ENCODE measurements at regions not wholly inside any gene's neighbourhood (a gene's known extent, or its start where the extent isn't known, plus 50 kb on each side); places are given as distances from the start of the nearest gene placed in this dataset.
"Not testable (repeated sequence)": the region's sequence is repeated elsewhere in the genome, so short reads cannot be mapped to it uniquely, and the experiment has no call there.

DNA sequence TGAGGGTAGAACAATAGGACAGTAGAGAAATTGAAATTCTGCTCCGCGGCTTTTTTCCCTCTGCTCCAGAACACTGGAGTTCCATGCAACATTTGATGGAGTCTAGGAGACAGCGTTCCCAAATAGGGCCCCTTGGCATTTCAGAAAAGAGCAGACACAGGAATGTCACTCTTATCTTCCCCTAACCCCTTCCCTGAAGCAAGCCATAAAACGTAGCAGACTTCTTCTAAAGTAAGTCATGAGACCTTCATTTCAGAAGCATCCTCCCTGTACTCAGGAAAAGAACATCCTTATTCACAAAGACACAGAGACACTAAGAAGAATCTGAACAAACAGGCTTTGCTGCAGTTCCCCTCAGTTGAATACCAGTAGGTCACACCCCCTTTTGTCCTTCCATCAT, 296.1 kb upstream of the SOX9 start:
- no peak for DNase-seq

DNA sequence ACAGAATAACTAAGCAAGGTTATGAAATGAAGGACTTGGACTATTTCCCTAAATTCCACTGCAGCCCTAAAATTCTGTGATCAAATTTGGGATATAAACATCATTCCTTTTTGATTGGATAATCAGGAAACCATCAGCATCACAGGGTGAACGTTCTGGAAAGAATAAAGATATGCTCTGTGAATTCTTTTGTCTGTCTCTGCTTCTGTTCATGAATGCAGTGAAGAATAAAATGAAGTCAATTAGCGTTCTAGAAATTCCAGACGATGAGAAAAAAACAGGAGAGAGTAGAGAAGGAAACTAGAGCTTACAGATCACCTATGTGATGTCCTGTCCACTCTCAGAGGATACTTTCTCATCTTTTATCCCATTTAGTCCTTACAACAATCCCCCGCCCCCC, 295.1 kb upstream of the SOX9 start:
- DNase-seq, result no peak

DNA sequence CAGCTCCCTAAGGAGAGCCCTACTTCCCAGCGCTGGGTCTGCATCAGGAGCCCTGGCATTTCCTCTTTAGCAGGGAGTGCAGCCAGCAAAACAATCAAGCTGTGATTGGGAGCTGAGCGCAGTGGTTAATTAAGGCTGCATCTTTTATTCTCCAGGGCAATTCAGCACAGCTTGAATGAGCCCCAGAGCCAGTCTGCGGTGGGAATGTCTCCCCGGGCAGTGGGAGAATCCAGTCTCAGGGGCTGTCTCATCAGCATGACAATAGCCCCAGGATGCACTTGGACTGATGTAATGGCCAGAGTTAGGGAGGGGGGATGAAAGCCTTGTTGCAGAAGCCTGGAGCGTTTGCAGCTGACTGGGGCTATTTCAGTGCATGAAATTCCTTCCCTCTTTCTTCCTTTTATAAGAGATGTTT, 292.6 kb upstream of the SOX9 start:
- DNase-seq, result no peak

DNA sequence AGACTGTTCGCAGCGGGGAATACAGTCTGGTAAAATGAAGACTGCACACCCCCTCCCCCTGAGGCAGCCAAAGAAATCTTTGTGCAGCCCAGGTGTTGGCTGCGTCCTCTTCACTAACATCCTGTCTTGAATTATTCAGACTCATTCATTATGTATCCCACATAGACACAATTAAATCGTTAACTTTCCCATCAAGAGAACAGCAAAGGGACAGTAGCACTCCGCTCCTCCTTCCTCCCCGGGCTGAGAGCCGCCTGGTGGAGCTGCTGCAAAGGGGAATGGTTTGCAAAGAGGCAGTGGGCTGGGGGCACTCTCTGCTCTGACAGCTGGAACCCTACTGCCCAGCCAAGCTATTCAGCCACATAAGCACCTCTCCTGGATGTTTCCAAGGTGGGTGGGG, 290.0 kb upstream of the SOX9 start:
- DNase-seq, result no peak

DNA sequence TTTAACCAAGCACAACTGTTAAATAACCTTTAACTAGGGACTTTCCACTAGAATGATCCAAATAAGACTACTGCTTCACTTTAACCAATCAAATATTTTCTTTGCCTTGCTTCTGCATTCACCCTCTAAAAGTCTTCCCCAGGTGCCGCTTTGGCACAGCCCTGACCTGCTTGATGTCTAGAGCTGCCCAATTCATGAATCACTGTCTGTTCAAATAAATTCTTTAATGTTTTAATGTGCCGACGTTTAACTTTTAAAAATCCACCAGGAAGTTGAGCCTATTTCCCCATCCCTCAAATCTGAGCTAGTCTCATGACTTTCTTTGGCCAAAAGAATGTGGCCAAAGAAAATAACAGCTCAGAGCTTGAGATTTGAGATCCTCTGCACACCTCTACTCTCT, 277.8 kb upstream of the SOX9 start:
- DNase-seq, result no peak

DNA sequence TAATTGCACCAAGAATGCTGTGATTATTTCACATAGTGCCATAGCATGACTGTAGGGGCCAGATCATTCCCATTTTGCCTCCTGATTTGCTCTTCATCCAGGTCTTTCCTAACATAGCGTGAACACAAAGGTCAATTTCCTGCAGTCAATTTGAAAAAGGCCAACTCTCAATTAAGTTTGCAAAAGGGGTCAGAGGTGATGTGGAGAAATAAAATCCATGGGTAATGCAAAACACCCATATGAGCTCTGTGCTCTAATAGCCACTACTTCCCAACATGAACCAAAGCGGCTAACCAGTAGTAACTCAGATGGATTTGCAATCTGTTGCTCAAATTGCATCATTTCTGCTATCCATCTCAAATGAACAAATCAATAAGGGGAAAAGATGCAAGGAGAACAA, 275.5 kb upstream of the SOX9 start:
- no peak for DNase-seq

DNA sequence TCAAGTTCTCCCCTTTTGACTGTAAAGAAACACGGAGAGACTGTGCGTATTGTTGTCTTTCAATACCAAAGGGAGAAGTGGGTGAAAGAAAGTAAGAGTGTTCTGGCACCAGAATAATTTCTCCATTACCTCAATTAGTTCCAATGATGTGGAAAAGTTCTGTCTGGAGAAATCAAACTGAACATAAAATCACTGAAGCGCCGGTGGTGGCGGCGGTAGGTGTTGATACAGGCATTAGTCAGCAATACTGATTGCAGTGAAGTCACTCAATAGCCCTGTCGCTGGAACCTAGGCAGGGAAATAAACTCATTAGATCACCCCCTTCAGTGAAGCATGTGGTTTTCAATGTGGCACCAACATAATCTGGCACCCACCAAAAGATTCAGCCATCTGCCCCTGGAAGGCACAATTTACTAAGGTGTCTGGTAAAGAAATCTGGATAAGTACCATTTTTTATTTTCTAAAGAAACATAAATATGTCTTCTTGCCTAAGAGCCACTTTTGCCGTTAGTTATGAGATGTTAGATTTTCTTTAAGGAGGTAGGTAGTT, 274.2 kb upstream of the SOX9 start:
- DNase-seq, result no peak

DNA sequence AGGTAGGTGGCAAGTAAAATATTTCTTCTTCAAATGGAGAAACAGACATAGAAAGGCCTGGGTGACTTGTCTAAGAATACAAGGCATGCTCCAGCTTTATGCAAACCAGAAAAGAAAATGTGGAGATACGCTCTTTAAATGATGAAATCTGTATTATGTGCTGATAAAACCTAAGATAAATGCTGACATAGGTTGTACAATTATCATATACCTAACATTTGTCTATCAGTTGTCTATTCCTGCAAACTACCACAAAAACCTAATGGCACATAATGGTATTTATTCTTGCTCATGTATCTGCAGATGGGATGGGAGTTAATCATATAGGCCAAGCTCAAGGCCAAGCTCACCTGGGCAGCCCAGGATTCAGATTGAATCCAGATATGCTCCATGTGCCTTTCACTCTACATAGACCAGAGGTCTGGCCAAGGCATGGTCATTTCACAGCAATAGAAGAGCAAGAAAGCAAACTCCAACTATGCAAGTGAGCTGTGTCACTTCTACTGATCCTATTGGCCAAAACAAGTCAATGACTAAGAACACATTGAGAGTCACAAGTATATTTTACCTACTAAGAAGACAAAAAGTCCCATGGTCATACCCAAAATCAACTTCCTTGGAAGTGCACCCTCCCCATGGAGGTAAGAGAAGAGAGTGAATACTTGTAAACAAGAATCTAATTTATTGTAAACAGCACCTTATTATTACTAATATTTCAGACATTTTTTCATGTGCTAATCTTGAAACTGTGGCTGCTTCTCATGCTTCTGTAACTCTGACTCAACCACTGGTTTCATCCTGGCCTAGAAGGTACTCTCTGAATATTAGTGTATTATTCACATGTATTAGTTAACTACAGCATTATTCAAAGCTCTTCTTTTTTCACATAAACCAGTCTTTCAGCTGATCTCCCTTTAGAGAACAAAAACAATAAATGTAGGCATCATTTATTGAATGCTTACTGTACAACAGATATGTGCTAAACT, 270.7 kb upstream of the SOX9 start:
- no peak for DNase-seq

DNA sequence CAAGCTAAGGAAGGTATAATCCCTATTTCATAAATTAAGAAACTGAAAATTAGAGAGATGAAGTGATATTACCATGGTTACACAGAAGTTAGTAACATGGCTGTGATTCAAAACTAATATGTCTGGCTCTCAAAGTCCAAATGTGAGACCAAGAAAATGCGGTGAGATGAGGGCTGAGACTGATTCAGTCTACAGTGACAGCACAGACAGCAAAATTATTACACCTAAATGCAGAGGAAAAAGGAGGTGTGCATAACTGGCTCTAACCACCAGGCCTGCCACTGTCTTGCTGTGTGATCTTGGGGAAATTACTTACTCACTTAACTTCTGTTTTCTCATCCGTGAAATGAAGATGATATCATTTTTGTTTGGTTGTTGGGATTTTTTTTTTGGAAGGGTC, 270.0 kb upstream of the SOX9 start:
- DNase-seq, result no peak

DNA sequence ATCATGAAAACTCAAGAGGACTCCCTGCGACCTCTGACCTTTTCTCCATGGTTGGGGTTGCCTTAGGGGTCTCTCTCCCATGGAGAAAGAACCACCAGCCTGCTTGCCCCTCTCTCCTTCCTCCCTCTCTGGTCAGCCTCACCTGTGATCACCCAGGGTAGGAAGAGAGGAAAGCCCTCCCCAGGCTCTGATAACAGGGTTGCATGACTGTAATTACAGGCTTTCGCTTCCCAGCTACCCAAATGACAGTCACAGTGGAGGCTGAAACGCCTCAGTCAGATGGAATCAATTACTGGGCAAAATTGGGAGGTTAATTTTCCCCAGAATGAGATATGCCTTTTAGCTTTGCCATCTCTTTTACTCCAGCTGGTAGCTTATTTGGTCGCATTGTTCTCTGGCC, 265.8 kb upstream of the SOX9 start:
- DNase-seq, result no peak

DNA sequence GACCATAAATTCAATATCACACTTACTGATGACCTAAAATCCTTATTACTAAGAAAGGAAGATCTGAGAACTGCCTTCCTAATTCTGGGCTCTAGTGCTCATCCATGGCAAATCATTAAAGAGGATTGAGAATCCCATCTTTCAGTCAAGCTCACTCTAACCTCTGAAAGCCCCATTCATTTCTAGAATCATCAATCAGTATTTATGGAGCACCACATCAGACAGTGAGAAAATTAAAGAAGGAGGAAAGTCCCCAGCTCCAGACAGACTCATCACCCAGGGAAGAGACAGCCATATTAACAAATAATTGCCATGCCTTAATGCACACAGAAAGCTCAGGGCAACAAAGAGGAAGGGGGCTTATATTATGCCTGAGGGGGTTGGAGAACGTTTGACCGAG, 256.1 kb upstream of the SOX9 start:
- no peak for DNase-seq

DNA sequence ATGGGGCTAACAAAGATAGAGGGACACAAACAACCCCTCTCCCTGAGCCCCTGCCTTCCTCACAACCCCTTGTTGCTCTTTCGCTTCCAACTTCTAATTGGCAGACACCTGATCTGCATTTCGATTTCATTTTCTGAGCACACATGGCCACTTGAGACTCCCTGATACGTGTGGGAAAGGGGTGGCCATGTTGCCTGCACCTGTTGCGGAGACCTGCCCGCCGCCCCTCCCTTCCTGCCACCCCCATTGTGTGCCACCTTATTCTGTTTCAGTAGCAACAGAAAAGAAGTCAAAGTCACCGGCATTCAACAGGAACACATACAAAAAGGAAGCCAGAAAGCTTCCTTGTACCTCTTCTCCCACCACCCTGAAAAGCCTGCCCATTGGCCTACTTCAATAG, 254.7 kb upstream of the SOX9 start:
- no peak for DNase-seq

DNA sequence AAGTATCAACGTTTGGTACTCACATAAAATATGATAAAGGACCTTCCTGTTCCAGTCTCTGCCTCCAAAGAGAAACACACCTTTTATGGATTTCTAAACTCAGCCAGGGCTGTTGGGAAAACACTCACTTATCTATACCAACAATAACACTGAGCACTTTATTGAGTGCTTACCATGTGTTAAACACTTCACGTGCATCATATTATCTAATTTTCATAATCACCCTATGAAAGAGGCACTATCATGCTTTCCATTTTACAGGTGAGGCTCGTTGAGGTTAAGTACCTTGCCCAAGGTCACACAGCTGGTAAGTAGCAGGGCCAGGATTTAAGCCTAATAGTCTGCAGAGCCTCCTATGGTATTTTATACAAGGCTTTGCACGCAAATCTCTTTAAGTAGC, 251.5 kb upstream of the SOX9 start:
- DNase-seq, result no peak

DNA sequence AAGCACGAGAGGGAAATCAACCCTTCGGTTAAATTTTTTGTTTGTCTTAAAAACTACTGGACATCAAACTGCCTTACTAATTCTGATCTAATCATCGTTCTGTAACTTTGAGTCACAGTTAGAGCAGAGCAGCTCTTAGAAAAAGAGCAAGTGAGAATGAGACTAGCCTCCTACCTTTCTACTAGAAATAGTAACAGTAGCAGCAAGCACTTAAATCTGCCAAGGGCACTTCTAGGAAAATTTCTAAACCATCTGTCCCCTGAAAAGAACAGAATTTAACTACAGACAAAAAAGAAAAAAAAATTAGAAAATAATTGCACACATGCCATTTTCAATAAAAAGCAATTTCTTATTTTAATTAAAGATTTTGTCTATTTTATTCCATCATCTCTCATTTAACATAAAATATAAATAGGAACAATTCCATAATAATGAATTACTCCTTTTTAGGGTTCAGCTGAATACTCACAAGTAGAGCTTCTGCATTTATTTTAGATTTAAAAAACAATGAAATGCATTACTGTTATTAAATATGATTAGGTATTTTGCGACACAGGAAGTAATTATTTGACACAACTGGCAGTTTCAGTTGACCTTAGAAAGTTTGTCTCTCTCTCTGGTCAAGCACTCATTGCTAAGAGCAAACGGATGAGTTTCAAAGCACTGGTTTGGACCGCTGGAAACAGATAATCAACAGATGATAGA, 250.8 kb upstream of the SOX9 start:
- no peak for DNase-seq

DNA sequence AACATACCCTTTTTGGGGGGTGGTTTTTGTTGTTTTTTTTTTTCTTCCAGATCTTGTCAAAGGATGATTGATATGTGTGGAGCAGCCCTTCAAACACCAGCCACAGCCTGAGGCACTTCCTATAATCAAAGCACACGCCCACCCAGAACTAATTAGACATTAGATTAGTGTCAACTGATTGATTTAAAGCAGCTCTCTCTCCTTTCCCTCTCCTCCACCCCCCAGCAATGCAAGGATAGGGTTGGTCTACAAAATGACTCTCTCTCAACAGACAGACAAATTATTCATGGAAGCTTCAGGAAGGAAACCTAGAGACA, 250.3 kb upstream of the SOX9 start:
- DNase-seq, result no peak

DNA sequence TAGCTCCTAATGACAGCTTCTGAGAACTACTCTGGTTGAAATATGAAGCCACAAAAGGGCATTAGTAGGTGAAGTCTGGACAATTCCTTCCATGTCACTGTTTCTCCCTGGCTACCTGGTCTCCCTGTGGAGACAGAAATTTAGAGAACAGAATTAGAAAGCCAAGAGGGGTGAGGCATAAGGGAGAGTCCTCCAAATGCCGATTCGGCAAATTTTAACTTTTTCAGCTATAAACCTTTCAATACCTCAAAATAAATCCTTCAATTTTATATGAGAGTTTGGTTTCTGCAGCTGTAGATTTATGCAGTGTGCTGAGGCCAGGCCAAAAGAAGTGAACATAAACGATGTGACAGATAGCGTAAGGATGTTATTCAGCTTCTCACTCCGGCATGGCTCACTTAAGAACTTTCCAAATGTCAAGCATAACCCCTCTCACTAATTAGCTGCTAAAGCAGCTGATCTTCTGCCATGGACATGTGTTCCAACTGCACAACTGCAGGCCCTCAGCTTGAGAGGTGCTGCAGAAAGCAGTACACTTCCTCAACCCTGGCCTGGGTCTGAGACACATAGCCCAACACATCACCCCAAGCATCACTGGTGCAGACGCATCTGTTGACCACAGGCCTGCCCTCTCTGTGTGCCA, 247.9 kb upstream of the SOX9 start:
- DNase-seq, result no peak

DNA sequence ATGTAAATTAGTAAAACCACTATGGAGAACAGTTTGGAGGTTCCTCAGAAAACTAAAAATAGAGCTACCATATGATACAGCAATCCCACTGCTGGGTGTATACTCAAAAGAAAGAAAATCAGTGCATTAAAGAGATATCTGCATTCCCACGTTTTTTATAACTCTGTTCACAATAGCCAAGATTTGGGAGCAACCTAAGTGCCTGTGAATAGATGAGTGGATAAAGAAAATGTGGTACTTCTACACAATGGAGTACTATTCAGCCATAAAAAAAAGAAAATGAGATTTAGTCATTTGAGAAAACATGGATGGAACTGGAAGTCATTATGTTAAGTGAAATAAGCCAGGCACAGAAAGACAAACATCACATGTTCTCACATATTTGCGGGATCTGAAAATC, 246.0 kb upstream of the SOX9 start:
- DNase-seq, result not testable (repeated sequence)

DNA sequence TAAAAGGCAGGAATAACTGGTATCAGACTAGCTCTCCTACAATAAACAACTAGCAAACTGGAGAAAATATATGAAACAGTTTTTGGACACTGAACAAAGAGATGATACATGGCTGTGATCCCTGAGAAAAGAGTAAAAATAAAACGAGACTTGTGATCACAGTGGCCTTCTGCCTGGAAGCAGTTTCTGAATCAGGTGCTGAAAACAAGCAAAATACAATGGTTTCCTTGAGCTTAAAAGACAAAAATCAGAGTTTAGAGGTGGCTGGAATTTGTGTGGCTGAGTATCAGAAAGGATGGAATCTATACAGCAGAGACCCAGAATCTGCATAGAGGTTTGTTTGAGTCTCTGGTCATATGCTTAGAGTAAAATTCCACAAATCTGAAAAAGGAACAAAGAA, 242.5 kb upstream of the SOX9 start:
- no peak for DNase-seq

DNA sequence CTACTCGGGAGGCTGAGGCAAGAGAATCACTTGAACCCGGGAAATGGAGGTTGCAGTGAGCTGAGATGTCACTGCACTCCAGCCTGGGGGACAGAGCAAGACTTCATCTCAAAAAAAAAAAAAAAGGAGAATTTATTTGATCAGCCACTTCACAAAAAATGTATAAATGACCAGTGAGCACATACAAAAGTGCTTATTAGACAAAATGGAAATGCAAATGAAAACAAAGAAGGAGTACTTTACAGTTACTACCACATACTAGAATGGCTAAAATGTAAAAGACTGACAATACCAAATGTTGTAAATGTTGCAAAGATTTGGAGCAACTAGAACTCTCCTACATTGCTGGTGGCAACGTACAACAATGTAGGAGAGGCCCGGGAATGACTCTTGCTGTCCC, 241.8 kb upstream of the SOX9 start:
- no peak for DNase-seq

DNA sequence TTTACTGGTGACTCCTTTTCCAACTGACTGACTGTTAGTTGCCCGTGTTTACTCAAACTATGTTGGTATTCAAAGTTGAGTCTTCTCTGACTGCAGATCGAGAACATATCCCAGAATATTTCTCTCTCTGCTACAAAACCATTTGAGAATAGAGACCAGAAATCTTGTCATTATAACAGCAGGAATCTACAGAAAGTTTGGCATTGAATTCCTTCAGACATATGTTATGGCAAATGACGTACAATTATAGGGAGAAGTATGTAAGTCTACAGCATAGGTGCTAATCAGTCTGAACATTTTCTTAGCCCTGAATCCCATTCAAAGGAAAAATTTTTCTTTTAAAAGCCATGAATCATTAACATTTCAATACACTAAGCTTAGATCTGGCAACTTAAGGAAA, 239.8 kb upstream of the SOX9 start:
- DNase-seq, result no peak

DNA sequence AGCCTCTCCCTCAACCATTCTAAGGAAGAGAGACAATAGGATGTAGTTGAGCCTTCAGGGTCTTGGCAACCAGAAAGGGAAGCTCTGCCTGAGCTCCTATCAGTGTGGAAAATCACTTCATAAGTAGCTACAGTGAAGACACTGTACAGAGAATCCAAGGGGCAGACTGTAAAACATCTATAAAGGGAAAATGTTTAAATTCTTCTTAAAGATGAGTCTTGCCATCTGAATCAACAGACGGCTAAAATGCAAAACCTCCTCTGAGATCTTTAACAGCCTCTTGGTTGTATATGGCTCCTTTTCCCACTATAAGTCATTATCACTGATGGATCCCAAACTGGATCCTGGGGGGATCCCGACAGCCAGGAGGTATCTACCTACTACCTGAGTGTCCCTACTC, 239.2 kb upstream of the SOX9 start:
- no peak for DNase-seq

DNA sequence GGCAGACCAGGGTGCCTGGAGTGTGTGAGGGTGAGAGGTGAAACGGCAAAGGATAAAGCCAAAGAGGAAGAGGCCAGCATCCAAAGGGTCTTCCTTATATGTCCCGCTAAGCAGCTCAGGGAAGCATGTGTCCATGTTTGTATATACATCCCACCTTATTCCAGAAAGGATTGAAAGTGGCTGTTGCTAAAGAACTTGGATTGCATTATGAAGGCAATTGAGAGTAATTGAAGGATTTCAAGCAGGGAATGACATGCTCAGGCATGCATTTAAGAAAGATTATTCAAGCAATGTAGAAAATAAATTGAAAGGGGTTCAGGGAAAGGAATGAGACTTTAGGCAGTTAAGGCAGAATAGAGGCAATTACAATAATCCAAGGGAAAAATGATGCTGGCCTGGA, 237.6 kb upstream of the SOX9 start:
- no peak for DNase-seq

DNA sequence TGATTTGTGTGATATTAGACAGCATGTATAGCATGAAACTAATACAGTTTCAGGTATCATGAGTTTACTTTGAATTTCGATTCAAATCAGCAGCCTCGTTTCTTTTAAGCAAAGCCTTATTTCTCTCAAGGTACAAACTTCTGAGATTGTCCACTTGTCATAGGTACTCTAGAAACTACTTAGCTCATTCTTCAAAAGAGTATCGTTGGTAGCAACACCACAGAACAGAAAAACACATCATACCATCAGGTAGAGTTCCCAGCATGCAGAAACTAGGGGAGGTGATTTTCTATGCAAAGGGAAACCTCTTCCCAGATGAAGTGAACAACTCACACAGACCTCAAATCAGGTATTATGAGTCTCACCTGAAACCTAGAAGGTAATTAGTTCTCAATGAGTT, 237.0 kb upstream of the SOX9 start:
- no peak for DNase-seq

DNA sequence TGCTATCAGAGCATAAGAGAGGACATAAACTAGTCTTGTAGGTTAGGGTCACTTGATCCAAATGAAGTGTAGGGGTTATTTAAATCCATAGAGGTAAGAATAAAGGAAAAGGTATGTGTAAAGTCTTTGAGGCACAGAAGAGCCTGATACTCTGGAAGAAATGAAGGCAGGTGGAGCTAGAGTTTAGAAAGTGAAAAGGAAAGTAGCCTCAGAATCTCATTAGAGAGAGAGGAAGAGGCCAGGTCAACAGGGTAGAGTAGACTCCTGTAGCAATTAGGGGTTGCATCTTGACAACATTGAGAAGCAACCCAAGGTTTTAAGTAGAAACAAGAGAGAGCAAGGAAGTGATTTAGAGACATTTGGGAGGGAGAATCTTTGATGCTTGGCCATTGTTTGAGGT, 235.2 kb upstream of the SOX9 start:
- DNase-seq, result no peak
